HPDE6-E6E7 (cell line): ENCODE measurements at regions not wholly inside any gene's neighbourhood (a gene's known extent, or its start where the extent isn't known, plus 50 kb on each side); places are given as distances from the start of the nearest gene placed in this dataset.

Experiments used
- DNase-seq: peaks from one replicate; pipeline ENCODE4 v3.0.0; 2011; ENCODE audit warnings: missing footprints; ENCODE audit errors: extremely low spot score

DNA sequence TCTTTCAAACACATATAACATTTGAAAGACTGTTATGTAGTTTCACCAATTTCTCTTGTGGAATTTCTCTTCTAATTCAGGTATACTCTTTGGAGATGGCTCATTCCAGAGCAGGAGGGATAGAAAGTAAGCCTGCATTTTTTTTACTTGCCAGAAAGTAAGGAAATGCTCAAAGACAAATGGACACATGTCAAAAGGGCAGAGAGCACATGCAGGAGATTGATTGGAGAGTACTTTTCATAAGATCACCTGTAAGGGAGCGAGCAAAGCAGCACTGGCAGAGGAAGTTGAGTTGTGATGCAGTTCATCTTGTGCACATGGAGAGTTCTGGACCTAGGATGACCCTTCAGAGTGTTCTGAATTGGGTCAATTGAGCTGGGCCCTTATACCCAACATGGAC, 51.4 kb upstream of the FBXO33 start:
- no peak for DNase-seq
